HCT116 (cell line): ENCODE measurements at regions not wholly inside any gene's neighbourhood (a gene's known extent, or its start where the extent isn't known, plus 50 kb on each side); places are given as distances from the start of the nearest gene placed in this dataset.

Experiments used
- ATAC-seq: fragments of 200-7000 bp; cut with Tn5 transposase; 2 replicates; pipeline ENCODE4 v1.9.1; 2020; ENCODE audit warnings: mild to moderate bottlenecking, moderate library complexity
- BruUV-seq: library from RNA; stranded (reverse); fragments of 400-500 nt; replicated peaks from 2 replicates; lab custom pipeline; 2021; lab: Mats Ljungman, UMichigan
- CTCF ChIA-PET: fragments of 300-600 bp; sonication (Branson Sonifier 250); formaldehyde crosslinking; loops from one replicate; lab custom pipeline; 2021; ENCODE audit warnings: antibody characterized with exemption; lab: Charles Lee
- POLR2A ChIA-PET: fragments of 300-600, 350-600 bp; sonication (Branson Sonifier 250); formaldehyde crosslinking; loops from one replicate; lab custom pipeline; 2021; ENCODE audit warnings: antibody characterized with exemption; lab: Charles Lee
- RAD21 ChIA-PET, 2 experiments: fragments of 300-600 bp; sonication (Branson Sonifier 250); formaldehyde crosslinking; loops; one replicate each; lab custom pipeline; 2023; ENCODE audit warnings: low total read pairs in 2 of 2; ENCODE audit not compliant: uncharacterized antibody in 2 of 2, unreplicated experiment in 2 of 2, low non-redundant PET in 1 of 2; lab: Charles Lee
- DNase-seq: peaks from one replicate; pipeline ENCODE4 v3.0.0-alpha.2; 2010; ENCODE audit warnings: low read depth, low spot score
- H2AFZ ChIP-seq: fragments of 200-600 bp; shearing (Covaris generic), sonication (generic); 2 replicates; pipeline ENCODE4 v1.6.1; 2017; ENCODE audit warnings: low read depth, mixed run types, mixed read lengths, antibody characterized with exemption, low read length; ENCODE audit not compliant: poor library complexity, severe bottlenecking
- H3K27ac ChIP-seq: 2 replicates; pipeline ENCODE4 v1.5.1; 2012; ENCODE audit warnings: low read depth, low read length
- H3K27me3 ChIP-seq: fragments of 200-600 bp; sonication (generic); 2 replicates; pipeline ENCODE4 v1.6.1; 2016; ENCODE audit warnings: mixed run types, low read length, mixed read lengths; ENCODE audit not compliant: insufficient read depth
- H3K36me3 ChIP-seq, 2 experiments: fragments of 200-500 bp in 1 of 2; fragments of 200-600 bp in 1 of 2; sonication (Bioruptor generic) in 1 of 2; sonication (generic) in 1 of 2; 2 replicates each; pipeline versions ENCODE4 v1.5.1 to v1.6.1; 2014 to 2016; ENCODE audit warnings: low read length in 2 of 2, inconsistent platforms in 1 of 2, mixed read lengths in 1 of 2, mixed run types in 1 of 2; ENCODE audit not compliant: insufficient read depth in 2 of 2, control insufficient read depth in 1 of 2
- H3K4me1 ChIP-seq, 2 experiments: fragments of 200-600 bp in 1 of 2; sonication (generic) in 1 of 2; 2 replicates each; pipeline versions ENCODE4 v1.5.1 to v1.6.1; 2012 to 2017; ENCODE audit warnings: low read length in 2 of 2, inconsistent platforms in 1 of 2, mild to moderate bottlenecking in 1 of 2, mixed read lengths in 1 of 2, mixed run types in 1 of 2, moderate library complexity in 1 of 2; ENCODE audit not compliant: insufficient read depth in 2 of 2, control insufficient read depth in 1 of 2
- H3K4me2 ChIP-seq: fragments of 200-600 bp; sonication (generic); 2 replicates; pipeline ENCODE4 v1.6.1; 2017; ENCODE audit warnings: mixed run types, low read length, mixed read lengths
- H3K4me3 ChIP-seq, 2 experiments: fragments of 200-600 bp in 1 of 2; sonication (generic) in 1 of 2; replicated peaks in 1 of 2; 2 replicates each; pipeline ENCODE4 v1.5.1; 2011 to 2016; ENCODE audit warnings: low read length in 2 of 2, control low read depth in 1 of 2, low read depth in 1 of 2, mild to moderate bottlenecking in 1 of 2, mixed read lengths in 1 of 2, mixed run types in 1 of 2
- H3K79me2 ChIP-seq: fragments of 200-600 bp; sonication (generic); 2 replicates; pipeline ENCODE4 v1.6.1; 2017; ENCODE audit warnings: mild to moderate bottlenecking, mixed run types, low read length, moderate library complexity, mixed read lengths; ENCODE audit not compliant: insufficient read depth
- H3K9ac ChIP-seq: fragments of 200-600 bp; sonication (generic); 2 replicates; pipeline ENCODE4 v1.6.1; 2016; ENCODE audit warnings: low read length, mixed read lengths
- H3K9me2 ChIP-seq: fragments of 200-600 bp; sonication (generic), shearing (Covaris generic); 2 replicates; pipeline ENCODE4 v1.6.1; 2017; ENCODE audit warnings: mixed run types, mild to moderate bottlenecking, moderate library complexity; ENCODE audit not compliant: insufficient read depth
- H3K9me3 ChIP-seq, 2 experiments: fragments of 200-500 bp in 1 of 2; fragments of 200-600 bp in 1 of 2; sonication (Bioruptor generic) in 1 of 2; sonication (generic) in 1 of 2; 2 replicates each; pipeline ENCODE4 v1.6.1; 2014 to 2017; ENCODE audit warnings: low read length in 2 of 2, mixed read lengths in 2 of 2, inconsistent platforms in 1 of 2, low read depth in 1 of 2, mild to moderate bottlenecking in 1 of 2, mixed run types in 1 of 2, moderate library complexity in 1 of 2; ENCODE audit not compliant: control insufficient read depth in 1 of 2, insufficient read depth in 1 of 2
- H4K20me1 ChIP-seq: fragments of 200-600 bp; sonication (generic), shearing (Covaris generic); 2 replicates; pipeline ENCODE4 v1.6.1; 2017; ENCODE audit warnings: mixed run types, mild to moderate bottlenecking, moderate library complexity; ENCODE audit not compliant: insufficient read depth
- ATF3 ChIP-seq: IDR thresholded peaks from 2 replicates; pipeline ENCODE4 v1.6.1; 2012
- CBX3 ChIP-seq: IDR thresholded peaks from 2 replicates; pipeline ENCODE4 v1.6.1; 2012; ENCODE audit warnings: low read depth
- CTCF ChIP-seq, 3 experiments: fragments of 200-600 bp in 1 of 3; sonication (generic) in 1 of 3; IDR thresholded peaks in 2 of 3; conservative IDR thresholded peaks in 1 of 3; 2 replicates each; pipeline ENCODE4 v1.5.1; 2012 to 2017; ENCODE audit warnings: low read depth in 2 of 3, low read length in 2 of 3, antibody characterized with exemption in 1 of 3, borderline replicate concordance in 1 of 3, control low read depth in 1 of 3, mild to moderate bottlenecking in 1 of 3, mixed read lengths in 1 of 3, mixed run types in 1 of 3, moderate library complexity in 1 of 3; ENCODE audit not compliant: insufficient read depth in 1 of 3
- EGR1 ChIP-seq: IDR thresholded peaks from 2 replicates; pipeline ENCODE4 v1.6.1; 2012; ENCODE audit warnings: low read depth
- FOSL1 ChIP-seq: IDR thresholded peaks from 2 replicates; pipeline ENCODE4 v1.6.1; 2012; ENCODE audit warnings: low read depth
- JUND ChIP-seq: IDR thresholded peaks from 2 replicates; pipeline ENCODE4 v1.6.1; 2012
- POLR2AphosphoS5 ChIP-seq: IDR thresholded peaks from 2 replicates; pipeline ENCODE4 v1.6.1; 2011; ENCODE audit warnings: mild to moderate bottlenecking, low read depth, low read length, moderate library complexity
- SIN3A ChIP-seq: IDR thresholded peaks from 2 replicates; pipeline ENCODE4 v1.6.1; 2012; ENCODE audit warnings: low read depth
- SP1 ChIP-seq: IDR thresholded peaks from 2 replicates; pipeline ENCODE4 v1.6.1; 2012; ENCODE audit warnings: low read depth
- SRF ChIP-seq: IDR thresholded peaks from 2 replicates; pipeline ENCODE4 v1.6.1; 2012; ENCODE audit warnings: low read depth
- ZBTB33 ChIP-seq: IDR thresholded peaks from 2 replicates; pipeline ENCODE4 v1.6.1; 2011; ENCODE audit warnings: mild to moderate bottlenecking, low read length, moderate library complexity; ENCODE audit not compliant: insufficient replicate concordance; ENCODE audit errors: extremely low read depth
- intact Hi-C: fragments of 100-400 bp; cut with micrococcal nuclease; formaldehyde crosslinking; loops from 2 replicates; pipeline ENCODE4 v1.10.0; 2022
- TF ChIP-seq, protein P1 (sequence below): IDR thresholded peaks from 2 replicates; pipeline ENCODE4 v1.6.1; 2012; ENCODE audit warnings: low read depth
- TF ChIP-seq, protein P2 (sequence below): IDR thresholded peaks from 2 replicates; pipeline ENCODE4 v1.6.1; 2012

- no peak overlapping the region for H3K27ac ChIP-seq
- no peaks in the 10 kb centered on the region for H3K9me3 ChIP-seq
- BruUV-seq: no TSS peak
- ATAC-seq: no peak
- TF ChIP-seq ATF3 (no peak), JUND (no peak), SP1 (no peak)
- TF ChIP-seq, all 23 proteins: peak for 0
- intact Hi-C loops: no loop called here
- POLR2A ChIA-PET: no interaction called here
- H3K4me1 ChIP-seq: no peaks in the 10 kb centered on the region
- no peaks in the 10 kb centered on the region for H4K20me1 ChIP-seq
- H3K4me3 ChIP-seq: no peak overlapping the region
- DNase-seq: no peak
- H3K79me2 ChIP-seq: no peaks in the 10 kb centered on the region
- H3K9me2 ChIP-seq: no peaks in the 10 kb centered on the region
- CTCF ChIA-PET: no interaction called here
- no peak overlapping the region for H2AFZ ChIP-seq
- no peak overlapping the region for H3K4me2 ChIP-seq
- H3K27me3 ChIP-seq: peaks cover 19% of the 10 kb centered on the region; the same call in 1 of the 2 replicates
- RAD21 ChIA-PET: no interaction called here
- no peak overlapping the region for H3K9ac ChIP-seq
- H3K36me3 ChIP-seq: no peaks in the 10 kb centered on the region
These were observed 172.5 kb downstream of the MTHFS start for GRCh38 chr15:79724312-79724711.

GRCh38 chr15:79724804-79725203 lies 172.0 kb downstream of the MTHFS start:
- ChIA-PET RAD21 (no interaction called here), POLR2A (no interaction called here), CTCF (no interaction called here)
- no peaks in the 10 kb centered on the region for H3K36me3 ChIP-seq
- H3K4me2 ChIP-seq: no peak overlapping the region
- intact Hi-C loops: no loop called here
- H3K9me2 ChIP-seq: no peaks in the 10 kb centered on the region
- no TSS peak for BruUV-seq
- no peak overlapping the region for H3K27ac ChIP-seq
- no peak overlapping the region for H2AFZ ChIP-seq
- no peak overlapping the region for H3K9ac ChIP-seq
- no peaks in the 10 kb centered on the region for H3K9me3 ChIP-seq
- ATAC-seq: no peak
- H3K4me3 ChIP-seq: no peak overlapping the region
- H3K27me3 ChIP-seq: peaks cover 24% of the 10 kb centered on the region; the same call in 1 of the 2 replicates
- H3K79me2 ChIP-seq: no peaks in the 10 kb centered on the region
- DNase-seq: no peak
- H4K20me1 ChIP-seq: no peaks in the 10 kb centered on the region
- H3K4me1 ChIP-seq: no peaks in the 10 kb centered on the region
- TF ChIP-seq POLR2AphosphoS5 (no peak), CTCF (IDR thresholded peaks at IDR 0.05 in 2 of 3, conservative IDR thresholded peaks at IDR 0.05 in 1 of 3; ENCODE audit: borderline replicate concordance in 1 of 3, insufficient read depth in 1 of 3, low read depth in 2 of 3, low read length in 2 of 3) (no peak), FOSL1 (no peak), ZBTB33 (no peak), CBX3 (no peak), SIN3A (no peak), JUND (no peak), EGR1 (no peak), SRF (no peak)
- TF ChIP-seq, protein P1, sequence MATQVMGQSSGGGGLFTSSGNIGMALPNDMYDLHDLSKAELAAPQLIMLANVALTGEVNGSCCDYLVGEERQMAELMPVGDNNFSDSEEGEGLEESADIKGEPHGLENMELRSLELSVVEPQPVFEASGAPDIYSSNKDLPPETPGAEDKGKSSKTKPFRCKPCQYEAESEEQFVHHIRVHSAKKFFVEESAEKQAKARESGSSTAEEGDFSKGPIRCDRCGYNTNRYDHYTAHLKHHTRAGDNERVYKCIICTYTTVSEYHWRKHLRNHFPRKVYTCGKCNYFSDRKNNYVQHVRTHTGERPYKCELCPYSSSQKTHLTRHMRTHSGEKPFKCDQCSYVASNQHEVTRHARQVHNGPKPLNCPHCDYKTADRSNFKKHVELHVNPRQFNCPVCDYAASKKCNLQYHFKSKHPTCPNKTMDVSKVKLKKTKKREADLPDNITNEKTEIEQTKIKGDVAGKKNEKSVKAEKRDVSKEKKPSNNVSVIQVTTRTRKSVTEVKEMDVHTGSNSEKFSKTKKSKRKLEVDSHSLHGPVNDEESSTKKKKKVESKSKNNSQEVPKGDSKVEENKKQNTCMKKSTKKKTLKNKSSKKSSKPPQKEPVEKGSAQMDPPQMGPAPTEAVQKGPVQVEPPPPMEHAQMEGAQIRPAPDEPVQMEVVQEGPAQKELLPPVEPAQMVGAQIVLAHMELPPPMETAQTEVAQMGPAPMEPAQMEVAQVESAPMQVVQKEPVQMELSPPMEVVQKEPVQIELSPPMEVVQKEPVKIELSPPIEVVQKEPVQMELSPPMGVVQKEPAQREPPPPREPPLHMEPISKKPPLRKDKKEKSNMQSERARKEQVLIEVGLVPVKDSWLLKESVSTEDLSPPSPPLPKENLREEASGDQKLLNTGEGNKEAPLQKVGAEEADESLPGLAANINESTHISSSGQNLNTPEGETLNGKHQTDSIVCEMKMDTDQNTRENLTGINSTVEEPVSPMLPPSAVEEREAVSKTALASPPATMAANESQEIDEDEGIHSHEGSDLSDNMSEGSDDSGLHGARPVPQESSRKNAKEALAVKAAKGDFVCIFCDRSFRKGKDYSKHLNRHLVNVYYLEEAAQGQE: no peak
- TF ChIP-seq, protein P2, sequence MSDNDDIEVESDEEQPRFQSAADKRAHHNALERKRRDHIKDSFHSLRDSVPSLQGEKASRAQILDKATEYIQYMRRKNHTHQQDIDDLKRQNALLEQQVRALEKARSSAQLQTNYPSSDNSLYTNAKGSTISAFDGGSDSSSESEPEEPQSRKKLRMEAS: no peak
